Dedifferentiated amniotic fluid mesenchymal stem cell (primary cell): ENCODE measurements at regions not wholly inside any gene's neighbourhood (a gene's known extent, or its start where the extent isn't known, plus 50 kb on each side); places are given as distances from the start of the nearest gene placed in this dataset.
"Not testable (repeated sequence)": the region's sequence is repeated elsewhere in the genome, so short reads cannot be mapped to it uniquely, and the experiment has no call there.

Source experiments
- DNase-seq: peaks from one replicate; pipeline ENCODE4 v3.0.0-alpha.2; 2016; ENCODE audit errors: extremely low spot score

DNA sequence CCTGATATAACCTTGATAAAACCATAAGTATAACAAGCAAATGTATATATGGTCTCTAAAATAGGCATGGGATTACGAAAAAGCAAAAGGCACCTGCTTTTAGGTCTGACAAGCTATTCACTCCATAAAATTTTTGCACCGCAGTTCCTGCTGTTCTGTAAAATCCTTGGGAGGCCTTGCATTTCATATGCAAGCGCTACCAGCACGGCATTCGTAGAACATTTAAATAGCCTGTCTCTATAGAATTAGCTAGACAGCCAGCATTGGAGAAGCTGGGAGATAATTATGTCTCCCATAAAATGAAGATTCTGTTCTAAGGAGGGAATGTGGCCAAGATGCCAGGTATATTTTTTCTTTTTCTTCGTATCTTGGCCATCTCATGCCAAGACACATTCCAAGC lies 64.5 kb upstream of the ATXN1 start:
- no peak for DNase-seq

DNA sequence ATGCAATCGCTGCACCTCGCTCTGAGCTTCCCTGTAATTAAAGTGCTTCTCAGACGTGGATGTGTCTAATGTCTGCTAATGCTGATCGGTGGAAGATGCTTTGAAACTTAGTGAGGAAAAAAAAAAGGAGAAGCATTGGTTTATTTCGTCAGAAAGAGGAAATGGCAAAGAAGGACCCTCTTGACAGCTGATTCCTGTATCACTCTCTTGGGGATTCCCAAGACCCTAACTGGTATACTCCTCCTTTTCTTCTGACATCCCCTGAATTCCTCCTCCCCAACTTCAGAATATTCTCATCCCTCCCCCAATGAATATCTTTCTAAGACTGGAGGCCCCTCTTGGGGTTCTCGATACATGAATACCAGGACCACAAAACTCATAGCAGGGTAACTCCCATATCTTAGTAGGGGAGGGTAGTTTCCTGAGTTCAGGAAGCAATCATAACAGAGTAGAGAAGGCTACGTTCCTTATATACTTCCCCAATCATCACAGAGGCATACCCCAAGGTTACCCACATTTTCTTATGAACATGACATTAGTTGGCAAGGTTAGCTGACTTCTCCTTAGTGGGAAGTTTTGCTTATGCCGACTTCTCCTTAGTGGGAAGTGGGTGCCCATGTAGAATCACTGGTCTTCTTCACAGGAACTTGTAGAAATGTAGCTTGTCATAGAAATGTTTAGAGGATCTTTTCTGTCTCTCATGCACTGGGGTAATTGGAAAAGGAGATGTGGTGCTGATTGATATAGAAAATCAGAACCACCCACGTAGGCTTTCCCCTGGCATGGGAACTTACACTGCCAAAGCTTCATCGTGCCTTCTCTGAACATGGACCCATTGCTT lies 63.8 kb upstream of the ATXN1 start:
- no peak for DNase-seq

DNA sequence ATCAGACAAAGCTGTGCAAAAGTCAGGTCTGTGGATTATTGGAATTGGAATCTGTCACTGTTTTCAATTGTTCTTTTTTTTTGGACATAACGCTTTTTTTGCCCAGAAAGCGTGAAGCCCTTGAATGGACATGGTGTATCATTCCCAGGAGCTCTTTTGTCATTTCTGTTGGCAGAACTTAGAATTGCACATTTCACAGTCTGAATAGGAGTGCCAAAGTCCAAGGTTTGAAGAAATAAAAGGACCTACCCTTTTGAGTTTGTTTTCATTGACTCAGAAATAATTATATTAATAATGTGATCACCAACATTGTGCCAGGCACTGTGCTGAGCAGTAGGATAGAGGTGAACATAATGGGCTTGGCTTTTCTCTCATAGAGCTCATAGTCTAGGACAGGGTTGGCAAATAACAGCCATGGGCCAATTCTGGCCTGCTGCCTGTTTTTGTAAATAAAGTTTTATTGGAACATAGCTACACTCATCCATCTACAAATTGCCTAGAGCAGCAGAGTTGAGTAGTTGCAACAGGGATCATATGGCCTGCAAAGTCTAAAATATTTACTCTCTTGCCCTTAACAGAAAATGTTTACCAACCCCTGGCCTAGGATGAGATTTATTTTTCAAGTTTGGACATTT lies 62.6 kb upstream of the ATXN1 start:
- DNase-seq, result no peak

DNA sequence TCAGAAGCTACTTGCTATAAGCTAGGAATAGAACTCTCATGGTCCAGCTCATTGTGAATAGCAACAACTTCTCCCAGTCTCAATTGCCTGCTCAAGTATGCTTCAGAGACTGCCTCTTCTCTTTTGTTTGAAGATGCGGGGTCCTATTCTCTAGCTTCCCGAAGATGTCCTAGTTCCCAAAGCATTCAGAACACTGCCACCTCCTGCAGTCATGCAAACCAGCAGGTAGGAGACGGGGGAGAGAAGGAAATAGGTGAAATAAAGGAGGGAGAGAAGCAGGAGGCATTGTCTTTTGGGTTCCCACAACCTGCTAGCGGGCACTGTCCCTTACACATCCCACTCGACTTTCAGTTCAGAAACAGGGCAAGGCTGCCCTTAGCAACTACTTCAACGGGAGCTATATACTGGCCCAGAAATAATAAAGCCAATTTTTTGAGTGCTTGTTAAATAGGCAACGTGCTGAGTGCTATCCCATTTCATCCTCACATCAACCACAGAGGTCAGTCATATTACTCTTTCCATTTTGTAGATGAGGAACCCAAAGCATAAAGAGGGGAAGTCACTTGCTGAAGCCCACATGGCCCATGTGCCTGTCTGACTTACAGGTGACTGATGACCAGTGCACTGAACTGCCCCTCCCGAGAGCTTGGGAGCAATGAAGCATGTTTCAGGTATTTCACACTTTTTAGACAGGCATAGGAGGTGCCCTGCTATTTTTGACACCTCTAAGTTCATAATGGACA lies 61.9 kb upstream of the ATXN1 start:
- no peak for DNase-seq

DNA sequence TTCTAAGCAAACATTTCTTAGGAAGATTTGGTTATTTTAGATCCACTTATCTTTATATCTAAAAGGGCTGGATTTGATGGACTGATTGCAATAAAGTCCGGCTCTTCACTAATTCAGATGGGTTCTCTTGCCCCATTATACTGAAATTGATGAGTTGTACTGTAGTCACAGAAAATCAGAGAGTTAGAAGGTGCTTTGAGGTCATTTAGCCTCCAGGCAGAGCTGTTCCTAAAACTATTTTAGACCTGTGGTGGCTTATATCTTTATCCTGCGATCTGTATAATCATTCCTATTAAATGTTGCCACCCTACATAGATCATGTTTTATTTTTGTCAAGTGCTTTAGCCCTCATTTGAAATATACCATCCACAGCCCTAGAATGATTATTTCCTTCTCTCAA lies 61.3 kb upstream of the ATXN1 start:
- DNase-seq, result no peak

DNA sequence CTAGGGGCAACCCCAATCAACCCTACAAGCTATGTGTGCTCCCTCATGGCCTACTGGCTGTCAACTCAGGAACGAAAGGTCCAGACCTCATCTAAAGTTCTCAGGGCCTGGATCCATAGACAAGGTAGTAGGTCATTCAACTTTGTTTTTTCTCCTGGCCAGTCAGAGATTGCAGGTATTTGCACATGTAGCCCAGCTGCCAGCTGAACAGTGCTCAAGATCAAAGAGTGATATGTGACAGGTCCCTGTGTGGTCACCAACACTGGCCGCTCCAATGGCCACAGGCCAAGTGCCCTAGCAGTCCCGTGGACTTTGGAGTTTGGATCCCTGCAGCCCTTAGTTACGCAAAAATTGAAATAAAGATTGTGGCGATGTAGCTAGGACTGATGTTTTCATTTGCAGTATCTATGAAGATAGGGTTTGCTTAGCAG lies 60.6 kb upstream of the ATXN1 start:
- no peak for DNase-seq

DNA sequence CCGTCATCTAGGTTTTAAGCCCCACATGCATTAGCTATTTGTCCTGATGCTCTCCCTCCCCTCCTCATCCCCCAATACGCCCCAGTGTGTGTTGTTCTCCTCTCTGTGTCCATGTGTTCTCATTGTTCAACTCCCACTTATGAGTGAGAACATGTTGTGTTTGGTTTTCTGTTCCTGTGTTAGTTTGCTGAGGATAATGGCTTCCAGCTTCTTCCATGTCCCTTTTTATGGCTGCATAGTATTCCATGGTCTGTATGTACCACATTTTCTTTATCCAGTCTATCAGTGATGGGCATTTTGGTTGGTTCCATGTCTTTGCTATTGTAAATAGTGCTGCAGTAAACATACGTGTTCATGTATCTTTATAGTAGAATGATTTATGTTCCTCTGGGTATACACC lies 59.0 kb upstream of the ATXN1 start:
- DNase-seq, result not testable (repeated sequence)

DNA sequence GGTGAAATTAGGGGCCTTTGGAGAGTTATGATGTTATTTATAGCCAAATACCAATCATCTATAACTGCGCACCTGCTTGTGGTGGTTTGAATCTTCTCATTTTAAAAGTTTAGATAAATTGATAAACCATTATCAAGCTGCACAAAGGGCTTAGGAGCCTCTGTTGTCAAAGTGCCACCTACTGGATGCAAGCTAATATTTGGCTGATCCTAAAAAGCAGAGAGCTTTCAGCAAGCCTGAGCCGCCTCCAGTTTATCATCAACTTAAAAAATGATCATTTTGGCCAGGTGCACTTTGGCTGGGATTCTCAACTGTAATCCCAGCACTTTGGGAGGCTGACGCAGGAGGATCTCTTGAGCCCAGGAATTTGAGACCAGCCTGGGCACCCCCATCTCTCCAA lies 58.5 kb upstream of the ATXN1 start:
- DNase-seq, result no peak

DNA sequence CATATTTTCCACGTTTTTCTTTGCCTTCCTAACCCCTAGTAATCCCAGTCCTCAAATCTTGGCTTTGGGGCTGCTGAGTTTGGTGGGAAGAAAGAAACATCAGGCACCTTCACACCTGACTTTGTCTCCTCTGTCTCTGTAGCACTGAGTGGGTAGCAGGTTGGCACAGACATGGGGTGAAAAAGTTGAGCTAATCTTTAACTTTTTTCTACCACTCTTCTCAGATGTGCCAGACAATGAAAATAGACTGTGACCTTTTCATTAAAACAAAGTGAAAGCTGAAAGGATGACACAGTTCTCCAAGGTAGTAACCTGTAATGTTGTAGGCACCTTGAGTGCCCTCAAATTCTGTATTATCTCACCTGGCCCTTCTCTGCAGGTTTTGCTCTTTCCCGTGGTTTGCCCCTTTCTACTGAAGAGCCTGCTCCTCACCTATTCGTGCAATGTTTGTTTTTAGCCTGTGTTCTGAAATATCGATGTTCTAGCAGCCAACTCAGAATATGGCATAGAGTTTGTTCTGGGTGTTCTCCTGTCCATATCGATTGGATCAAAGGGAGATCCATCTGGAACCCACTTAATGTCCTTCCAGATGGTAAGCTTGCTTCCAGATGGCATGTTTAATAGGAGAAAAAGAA lies 57.8 kb upstream of the ATXN1 start:
- no peak for DNase-seq

DNA sequence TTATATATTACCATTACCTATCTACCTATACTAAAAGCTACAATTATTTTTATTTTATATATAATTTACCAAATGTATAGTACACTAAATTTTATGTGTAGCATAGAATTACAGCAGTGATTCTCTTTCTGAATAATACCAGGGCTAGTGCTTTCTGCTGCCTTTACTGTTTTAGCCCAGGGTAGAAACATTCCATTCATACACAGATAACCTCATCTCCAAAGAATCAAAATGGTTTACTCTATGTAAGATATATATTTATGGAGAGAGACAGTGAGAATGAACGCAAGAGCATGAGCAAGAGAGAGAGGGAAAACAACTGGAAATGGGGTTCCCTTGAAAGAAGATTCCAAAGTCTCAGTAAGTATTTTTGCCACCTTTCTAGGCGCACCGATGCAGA lies 56.3 kb upstream of the ATXN1 start:
- DNase-seq, result no peak

DNA sequence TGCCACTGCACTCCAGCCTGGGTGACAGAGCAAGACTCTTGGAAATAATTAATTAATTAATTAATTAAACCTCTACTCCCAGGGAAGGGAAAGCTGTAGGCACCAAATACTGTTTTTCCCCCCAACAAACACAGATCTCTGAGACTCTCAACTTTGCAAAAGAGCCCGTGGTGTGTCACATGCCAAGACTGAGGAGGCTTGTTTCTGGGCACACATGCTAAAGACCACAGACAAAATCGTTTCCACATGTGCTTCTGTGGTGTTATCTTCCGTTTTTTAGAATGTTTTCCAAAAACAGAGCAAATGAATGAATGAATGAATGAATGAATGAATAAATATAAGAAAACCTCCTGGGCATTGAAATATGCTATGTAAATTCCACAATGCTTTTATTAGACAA lies 55.6 kb upstream of the ATXN1 start:
- DNase-seq, result no peak

DNA sequence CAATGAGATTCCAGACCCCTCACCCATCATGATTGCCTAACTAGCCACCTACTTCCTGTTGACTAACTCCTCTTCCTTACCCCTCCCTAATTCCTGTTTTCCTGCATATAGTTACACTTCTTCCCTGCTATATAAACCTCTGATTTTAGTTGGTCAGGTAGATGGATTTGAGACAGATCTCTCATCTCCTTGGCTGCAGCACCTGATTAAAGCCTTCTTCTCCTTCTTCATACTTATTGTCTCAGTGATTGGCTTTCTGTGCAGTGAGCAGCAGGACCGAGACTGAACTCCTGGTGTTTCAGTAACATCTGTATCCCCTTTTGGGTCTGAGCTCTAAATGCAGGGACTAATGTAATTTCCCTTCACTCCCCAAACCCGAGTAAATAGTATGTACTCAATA lies 51.7 kb upstream of the ATXN1 start:
- DNase-seq, result no peak

DNA sequence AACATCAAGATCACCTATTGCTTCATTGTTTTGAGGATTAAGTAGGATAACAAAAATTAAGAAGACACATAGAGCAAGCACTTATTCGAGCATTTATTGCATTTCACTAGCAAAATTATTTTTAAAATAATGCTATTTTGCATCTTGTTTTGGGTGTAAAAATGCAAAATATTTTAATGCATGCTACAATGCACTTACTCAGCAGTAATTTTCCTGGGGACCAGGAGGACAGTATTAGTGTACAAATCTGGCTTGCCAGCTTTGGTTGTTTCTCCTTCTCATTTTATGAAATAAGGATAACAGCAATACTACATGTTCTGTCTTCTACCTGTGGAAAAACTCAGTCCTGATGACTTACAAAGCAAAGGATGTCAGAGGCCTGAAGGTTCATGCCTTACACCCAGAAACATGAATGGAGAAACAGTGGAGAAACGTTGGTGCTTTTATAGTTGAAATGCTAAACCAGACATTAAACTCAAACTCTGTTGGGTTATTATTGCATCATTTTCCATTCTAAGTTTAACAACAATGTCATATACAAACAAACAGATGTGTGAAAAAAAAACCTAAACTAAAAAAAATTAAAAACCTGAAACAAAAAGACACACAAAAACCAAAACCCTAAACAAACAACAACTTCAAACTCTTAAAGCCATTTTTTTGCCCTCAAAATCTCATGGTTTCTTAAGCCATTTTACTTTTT lies 50.2 kb upstream of the ATXN1 start:
- no peak for DNase-seq
